SU-DHL-6 (cell line): ENCODE measurements at regions not wholly inside any gene's neighbourhood (a gene's known extent, or its start where the extent isn't known, plus 50 kb on each side); places are given as distances from the start of the nearest gene placed in this dataset.

Source experiments
- H2AFZ ChIP-seq: fragments of 200-600 bp; sonication (generic); 2 replicates; pipeline ENCODE4 v1.6.1; 2014; ENCODE audit warnings: low read depth, mild to moderate bottlenecking, moderate library complexity, mixed read lengths, antibody characterized with exemption, low read length; ENCODE audit not compliant: severe bottlenecking
- H3F3A ChIP-seq: fragments of 200-600 bp; shearing (Covaris generic); 2 replicates; pipeline ENCODE4 v1.6.0; 2016; ENCODE audit warnings: antibody characterized with exemption, mild to moderate bottlenecking; ENCODE audit not compliant: insufficient read depth
- H3K27ac ChIP-seq: fragments of 200-600 bp; sonication (generic); 2 replicates; pipeline ENCODE4 v1.5.1; 2016; ENCODE audit warnings: low read depth, mild to moderate bottlenecking, low read length, moderate library complexity, mixed read lengths
- H3K27me3 ChIP-seq: fragments of 200-600 bp; sonication (generic), shearing (Covaris generic); 2 replicates; pipeline ENCODE4 v1.6.0; 2014; ENCODE audit warnings: mild to moderate bottlenecking, low read length
- H3K36me3 ChIP-seq: fragments of 200-600 bp; sonication (generic); 2 replicates; pipeline ENCODE4 v1.6.1; 2014; ENCODE audit warnings: mild to moderate bottlenecking, low read length, mixed read lengths
- H3K4me2 ChIP-seq: fragments of 300-600, 200-600 bp; shearing (Covaris generic), sonication (generic); 2 replicates; pipeline ENCODE4 v1.6.0; 2014; ENCODE audit warnings: low read length, low read depth, mild to moderate bottlenecking; ENCODE audit not compliant: poor library complexity, severe bottlenecking
- H3K4me3 ChIP-seq: fragments of 200-600 bp; sonication (generic); 2 replicates; pipeline ENCODE4 v1.5.1; 2014; ENCODE audit warnings: antibody characterized with exemption, low read length, mild to moderate bottlenecking, mixed read lengths; ENCODE audit not compliant: insufficient read depth, poor library complexity, severe bottlenecking
- H3K79me2 ChIP-seq: fragments of 200-600 bp; sonication (generic); 2 replicates; pipeline ENCODE4 v1.6.1; 2014; ENCODE audit warnings: mild to moderate bottlenecking, low read length, moderate library complexity; ENCODE audit not compliant: insufficient read depth
- H3K9ac ChIP-seq: fragments of 200-600 bp; sonication (generic); 2 replicates; pipeline ENCODE4 v1.7.0; 2014; ENCODE audit warnings: mild to moderate bottlenecking, low read length
- H3K9me2 ChIP-seq: fragments of 200-600 bp; sonication (generic); replicated peaks from 2 replicates; pipeline ENCODE4 v1.6.1; 2014; ENCODE audit warnings: low read length; ENCODE audit not compliant: insufficient read depth
- H3K9me3 ChIP-seq: fragments of 200-600 bp; sonication (generic); 2 replicates; pipeline ENCODE4 v1.6.1; 2014; ENCODE audit warnings: low read length, mixed read lengths; ENCODE audit not compliant: insufficient read depth
- H4K20me1 ChIP-seq: fragments of 200-600 bp; sonication (generic); 2 replicates; pipeline ENCODE4 v1.6.1; 2014; ENCODE audit warnings: low read depth, mild to moderate bottlenecking, antibody characterized with exemption, low read length, moderate library complexity, mixed read lengths
- CTCF ChIP-seq: fragments of 200-600 bp; sonication (generic); IDR thresholded peaks from one replicate; pipeline ENCODE4 v1.5.1; 2017; ENCODE audit warnings: antibody characterized with exemption, mild to moderate bottlenecking, low read length, moderate library complexity; ENCODE audit not compliant: insufficient read depth, poor library complexity, severe bottlenecking
- EZH2phosphoT487 ChIP-seq: fragments of 200-600 bp; sonication (generic), shearing (Covaris generic); conservative IDR thresholded peaks from 2 replicates; pipeline ENCODE4 v1.6.1; 2018; ENCODE audit warnings: mild to moderate bottlenecking, antibody characterized with exemption, low read length, moderate library complexity, mixed read lengths

GRCh38 chr16:17568239-17568638 lies 97.5 kb upstream of the XYLT1 start:
- H3K4me3 ChIP-seq = no peak overlapping the region
- no peaks in the 10 kb centered on the region for H3K79me2 ChIP-seq
- no peaks in the 10 kb centered on the region for H3K9me2 ChIP-seq
- no peaks in the 10 kb centered on the region for H3F3A ChIP-seq
- no peaks in the 10 kb centered on the region for H3K27me3 ChIP-seq
- H4K20me1 ChIP-seq = no peaks in the 10 kb centered on the region
- H3K27ac ChIP-seq = no peak overlapping the region
- no peak overlapping the region for H2AFZ ChIP-seq
- H3K9ac ChIP-seq = no peak overlapping the region
- H3K9me3 ChIP-seq = no peaks in the 10 kb centered on the region
- TF ChIP-seq EZH2phosphoT487 (no peak), CTCF (no peak)
- no peaks in the 10 kb centered on the region for H3K36me3 ChIP-seq
- H3K4me2 ChIP-seq = no peak overlapping the region

GRCh38 chr16:17567455-17567854 lies 96.7 kb upstream of the XYLT1 start:
- Histone ChIP-seq H3K9me2 (no peaks in the 10 kb centered on the region), H3K36me3 (no peaks in the 10 kb centered on the region), H3K9me3 (no peaks in the 10 kb centered on the region), H2AFZ (no peak overlapping the region), H3K4me3 (no peak overlapping the region), H3K9ac (no peak overlapping the region), H3F3A (no peaks in the 10 kb centered on the region), H3K27ac (no peak overlapping the region), H3K4me2 (no peak overlapping the region), H3K27me3 (no peaks in the 10 kb centered on the region), H3K79me2 (no peaks in the 10 kb centered on the region), H4K20me1 (no peaks in the 10 kb centered on the region)
- TF ChIP-seq EZH2phosphoT487 (no peak), CTCF (no peak)

- Histone ChIP-seq H3K79me2 (no peaks in the 10 kb centered on the region), H3F3A (no peaks in the 10 kb centered on the region), H3K36me3 (no peaks in the 10 kb centered on the region), H3K27ac (no peak overlapping the region), H3K4me2 (no peak overlapping the region), H3K9ac (no peak overlapping the region), H3K4me3 (no peak overlapping the region), H3K27me3 (no peaks in the 10 kb centered on the region), H2AFZ (no peak overlapping the region), H3K9me2 (no peaks in the 10 kb centered on the region), H4K20me1 (no peaks in the 10 kb centered on the region), H3K9me3 (no peaks in the 10 kb centered on the region)
- no peak for TF ChIP-seq CTCF
- no peak for TF ChIP-seq EZH2phosphoT487
Measured at GRCh38 chr16:17566656-17567450, 96.1 kb upstream of the XYLT1 start.
